VCaP (cell line): ENCODE measurements at regions not wholly inside any gene's neighbourhood (a gene's known extent, or its start where the extent isn't known, plus 50 kb on each side); places are given as distances from the start of the nearest gene placed in this dataset.

Experiments used
- H3K27ac ChIP-seq: fragments of 450-650 bp; 2 replicates; pipeline ENCODE4 v1.5.1; 2017
- TF ChIP-seq, protein P1 (sequence below): fragments of 450-650 bp; conservative IDR thresholded peaks from 2 replicates; pipeline ENCODE4 v1.5.1; 2017; ENCODE audit warnings: mild to moderate bottlenecking, moderate library complexity

DNA sequence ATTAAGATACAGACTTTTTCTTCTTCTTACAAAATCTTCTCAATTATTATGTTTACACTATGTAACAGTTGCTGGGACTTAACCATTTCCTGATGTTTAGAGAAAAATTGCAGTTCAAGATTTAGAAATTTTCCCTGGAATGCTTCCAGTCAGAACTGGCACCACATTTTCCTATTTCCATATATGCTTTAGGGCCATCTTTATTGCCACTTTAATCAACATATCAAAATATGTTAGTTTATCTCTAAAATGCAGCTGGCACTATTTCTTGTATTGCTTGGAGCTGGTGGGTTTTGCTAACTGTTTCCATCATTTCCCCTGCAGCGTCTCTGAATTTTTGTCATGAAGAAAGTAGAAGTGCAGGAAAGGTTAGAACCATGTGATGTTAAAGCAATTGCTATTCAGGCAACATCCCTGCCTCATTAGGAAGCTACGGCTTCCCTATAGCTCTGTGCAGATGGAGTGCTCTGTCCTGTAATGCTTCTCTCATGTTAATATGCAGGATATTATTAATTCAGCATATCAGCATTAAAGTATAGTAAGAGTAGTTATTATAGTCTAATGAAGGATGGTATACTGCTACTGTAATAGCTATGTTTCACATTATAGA lies 269.1 kb downstream of the MTRR start:
- H3K27ac ChIP-seq, result no peak overlapping the region
- TF ChIP-seq, protein P1, sequence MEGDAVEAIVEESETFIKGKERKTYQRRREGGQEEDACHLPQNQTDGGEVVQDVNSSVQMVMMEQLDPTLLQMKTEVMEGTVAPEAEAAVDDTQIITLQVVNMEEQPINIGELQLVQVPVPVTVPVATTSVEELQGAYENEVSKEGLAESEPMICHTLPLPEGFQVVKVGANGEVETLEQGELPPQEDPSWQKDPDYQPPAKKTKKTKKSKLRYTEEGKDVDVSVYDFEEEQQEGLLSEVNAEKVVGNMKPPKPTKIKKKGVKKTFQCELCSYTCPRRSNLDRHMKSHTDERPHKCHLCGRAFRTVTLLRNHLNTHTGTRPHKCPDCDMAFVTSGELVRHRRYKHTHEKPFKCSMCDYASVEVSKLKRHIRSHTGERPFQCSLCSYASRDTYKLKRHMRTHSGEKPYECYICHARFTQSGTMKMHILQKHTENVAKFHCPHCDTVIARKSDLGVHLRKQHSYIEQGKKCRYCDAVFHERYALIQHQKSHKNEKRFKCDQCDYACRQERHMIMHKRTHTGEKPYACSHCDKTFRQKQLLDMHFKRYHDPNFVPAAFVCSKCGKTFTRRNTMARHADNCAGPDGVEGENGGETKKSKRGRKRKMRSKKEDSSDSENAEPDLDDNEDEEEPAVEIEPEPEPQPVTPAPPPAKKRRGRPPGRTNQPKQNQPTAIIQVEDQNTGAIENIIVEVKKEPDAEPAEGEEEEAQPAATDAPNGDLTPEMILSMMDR, result no peak

DNA sequence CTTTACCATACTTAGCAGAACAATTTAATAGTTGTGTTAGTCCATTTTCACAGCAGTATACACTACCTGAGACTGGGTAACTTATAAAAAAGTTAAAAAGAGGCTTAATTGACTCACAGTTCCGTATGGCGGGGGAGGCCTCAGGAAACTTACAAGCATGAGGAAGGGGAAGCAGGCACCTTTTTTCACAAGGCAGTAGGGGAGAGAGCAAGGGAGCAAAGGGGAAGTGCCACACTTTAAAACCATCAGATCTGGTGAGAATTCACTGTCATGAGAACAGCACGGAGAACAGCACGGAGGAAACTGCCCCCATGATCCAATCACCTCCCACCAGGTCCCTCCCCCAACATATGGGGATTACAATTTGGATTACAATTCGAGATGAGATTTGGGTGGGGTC lies 269.9 kb downstream of the MTRR start:
- H3K27ac ChIP-seq, result no peak overlapping the region
- TF ChIP-seq, protein P1, result no peak

DNA sequence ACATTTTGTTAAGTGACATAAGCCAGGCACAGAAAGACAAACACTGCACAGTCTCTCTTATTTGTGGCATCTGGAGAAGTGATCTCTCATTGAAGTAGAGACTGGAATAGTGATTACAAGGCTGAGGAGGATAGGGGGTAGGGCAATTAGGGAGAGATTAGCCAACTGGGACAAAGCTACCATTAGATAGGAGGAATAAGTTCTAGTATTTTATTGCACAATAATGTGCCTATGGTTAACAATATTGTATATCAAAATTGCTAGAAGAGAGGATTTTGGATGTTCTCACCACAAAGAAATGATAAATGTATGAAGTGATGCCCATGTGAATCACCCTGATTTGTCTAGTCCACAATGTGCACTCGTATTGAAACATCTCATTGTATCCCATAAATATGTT lies 281.8 kb downstream of the MTRR start:
- H3K27ac ChIP-seq, result no peak overlapping the region
- TF ChIP-seq, protein P1, result no peak

DNA sequence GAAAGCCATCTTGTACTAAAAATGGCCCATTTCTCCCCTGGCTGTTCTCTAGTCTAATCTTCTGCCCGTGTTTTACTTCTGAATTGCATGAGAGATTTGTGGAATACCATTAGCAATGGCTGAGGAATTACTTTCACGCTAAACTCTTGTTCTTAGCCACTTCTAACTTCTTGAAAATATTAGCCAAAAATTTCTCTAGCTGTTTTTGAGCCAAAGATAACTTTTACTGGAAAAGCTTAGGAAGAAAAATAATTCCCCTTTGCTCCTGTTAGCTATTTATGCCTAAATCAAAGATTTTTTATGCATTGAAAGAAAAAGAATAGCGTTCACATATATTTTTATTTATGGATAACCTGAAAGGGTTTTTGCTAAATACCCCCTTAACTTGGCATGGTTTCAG lies 287.8 kb downstream of the MTRR start:
- TF ChIP-seq, protein P1, result no peak
- no peak overlapping the region for H3K27ac ChIP-seq

GRCh38 chr5:8157320-8157822 lies 288.4 kb downstream of the MTRR start:
- TF ChIP-seq, protein P1, result no peak

GRCh38 chr5:8176101-8176693 lies 307.2 kb downstream of the MTRR start:
- no peak overlapping the region for H3K27ac ChIP-seq
- TF ChIP-seq, protein P1, result no peak

More at GRCh38 chr5:8157320-8157822, 288.4 kb downstream of the MTRR start:
- H3K27ac ChIP-seq, result no peak overlapping the region

DNA sequence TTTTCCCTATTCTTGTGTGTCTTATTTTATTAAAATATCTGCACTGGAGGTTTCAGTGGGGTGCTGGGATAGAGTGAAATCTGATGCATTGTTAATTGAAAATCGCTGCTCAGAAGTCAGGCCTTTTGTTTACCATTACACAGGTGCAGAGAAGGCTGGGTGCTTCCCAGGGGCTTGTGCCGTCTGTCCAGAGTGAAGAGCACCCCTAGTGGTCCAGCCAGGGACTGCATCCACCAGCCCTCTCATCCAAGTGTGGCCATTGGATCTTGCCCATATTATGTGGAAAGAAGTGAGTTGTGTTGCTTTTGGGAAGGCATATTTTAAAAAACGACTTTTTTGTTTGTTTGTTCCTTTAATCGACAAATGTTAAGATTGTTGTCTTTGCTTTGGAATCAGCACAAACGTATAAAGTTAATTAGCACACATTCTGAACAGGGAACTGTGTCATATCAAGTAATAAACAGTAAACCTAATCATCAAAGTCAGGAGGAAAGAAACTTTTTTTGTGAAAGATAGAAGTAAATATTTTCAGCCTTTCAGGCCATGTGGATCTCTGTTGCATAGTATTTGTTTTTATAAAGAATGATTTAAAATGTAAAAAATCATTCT lies 315.6 kb downstream of the MTRR start:
- H3K27ac ChIP-seq, result no peak overlapping the region
- TF ChIP-seq, protein P1, result peak; percentile 84
